ENCODE measurements at regions not wholly inside any gene's neighbourhood (a gene's known extent, or its start where the extent isn't known, plus 50 kb on each side); places are given as distances from the start of the nearest gene placed in this dataset.
"Not testable (repeated sequence)": the region's sequence is repeated elsewhere in the genome, so short reads cannot be mapped to it uniquely, and the experiment has no call there.

DNA sequence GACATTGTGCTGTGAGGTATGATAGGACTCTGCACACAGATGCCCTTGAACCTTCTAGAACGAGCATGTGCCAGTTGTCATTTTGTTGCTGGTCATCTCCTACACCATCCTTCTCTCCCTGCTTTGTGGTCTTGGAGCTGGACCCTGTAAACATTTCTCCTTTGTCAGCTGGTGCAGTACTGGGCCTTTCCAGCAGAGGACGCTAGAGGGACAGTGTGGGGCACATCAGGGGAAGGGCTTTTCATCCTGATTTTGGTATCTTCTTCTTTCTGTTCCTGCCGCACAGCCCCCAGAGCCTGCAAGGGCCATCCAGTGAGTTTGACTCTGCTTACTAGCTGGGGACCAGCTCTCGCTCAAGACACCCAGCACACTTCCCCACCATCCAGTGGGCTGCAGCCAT is 484.6 kb downstream of the AACS start:
- no peak for DNase-seq (ENCODE audit: low read depth)

DNA sequence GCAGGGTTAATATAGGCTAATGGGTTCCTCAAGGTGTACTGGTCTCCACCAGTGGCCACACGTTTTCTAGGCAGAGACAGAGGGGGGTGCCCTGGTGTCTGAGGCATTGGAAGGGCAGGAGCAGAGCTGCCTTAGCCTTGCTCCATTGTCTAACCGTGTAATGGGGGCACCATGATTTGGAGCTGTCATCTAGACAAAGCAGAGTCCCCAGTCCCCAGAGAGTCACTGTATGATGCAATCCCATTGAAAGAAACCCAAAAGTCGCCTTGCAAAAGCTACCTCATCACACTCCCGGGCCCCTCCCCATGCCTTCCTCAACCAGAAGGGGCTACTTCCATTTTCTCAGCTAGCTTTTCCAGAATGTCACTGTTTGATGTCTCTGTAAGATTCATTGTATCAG is 487.1 kb downstream of the AACS start:
- DNase-seq (ENCODE audit: low read depth), result no peak

DNA sequence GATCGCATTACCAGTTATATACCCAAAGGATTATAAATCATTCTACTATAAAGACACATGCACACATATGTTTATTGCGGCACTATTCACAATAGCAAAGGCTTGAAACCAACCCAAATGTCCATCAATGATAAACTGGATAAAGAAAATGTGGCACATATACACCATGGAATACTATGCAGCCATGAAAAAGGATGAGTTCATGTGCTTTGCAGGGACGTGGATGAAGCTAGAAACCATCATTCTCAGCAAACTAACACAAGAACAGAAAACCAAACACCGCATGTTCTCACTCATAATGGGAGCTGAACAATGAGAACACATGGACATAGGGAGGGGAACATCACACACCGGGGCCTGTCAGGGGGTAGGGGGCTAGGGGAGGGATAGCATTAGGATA is 495.8 kb downstream of the AACS start:
- not testable (repeated sequence) for DNase-seq (ENCODE audit: low read depth)

DNA sequence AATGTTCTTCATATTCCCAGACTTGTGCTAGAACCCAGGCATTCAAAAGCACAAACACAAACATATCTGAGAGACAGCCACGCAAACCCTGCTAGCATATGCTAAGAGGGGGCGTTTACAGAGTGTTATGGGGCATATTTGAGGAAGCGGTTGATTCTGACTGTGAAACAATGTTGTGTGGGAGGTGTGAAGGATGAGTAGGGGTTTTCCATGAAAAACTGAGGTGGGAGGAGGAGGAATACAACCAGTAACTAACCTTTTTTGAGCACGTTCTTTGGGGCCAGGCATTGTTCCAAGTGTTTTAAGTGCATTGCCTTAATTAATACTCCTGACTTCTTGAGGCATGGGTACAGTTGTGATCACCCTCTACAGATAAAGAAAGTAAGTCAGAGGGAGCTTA is 499.5 kb downstream of the AACS start:
- no peak for DNase-seq (ENCODE audit: low read depth)

DNA sequence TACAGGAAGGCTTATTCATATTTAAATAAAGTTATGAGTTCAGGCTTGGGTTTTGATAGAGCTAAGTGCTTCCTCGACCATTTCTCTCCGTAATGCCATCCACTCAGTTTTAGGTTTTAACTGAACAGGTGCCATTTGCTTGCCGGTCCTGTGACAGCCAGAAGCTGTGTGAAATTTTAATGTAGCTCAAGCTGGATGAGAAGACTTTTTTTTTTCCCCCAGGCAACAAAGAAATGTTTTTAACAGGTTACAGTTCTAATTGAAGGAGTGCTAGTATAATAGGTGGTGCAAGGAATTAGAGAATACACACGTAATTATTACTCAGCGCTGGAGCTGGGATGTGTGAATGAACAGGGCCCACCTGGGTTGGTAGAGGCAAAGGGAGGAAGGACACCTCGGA is 502.3 kb downstream of the AACS start:
- DNase-seq (ENCODE audit: low read depth), result no peak

DNA sequence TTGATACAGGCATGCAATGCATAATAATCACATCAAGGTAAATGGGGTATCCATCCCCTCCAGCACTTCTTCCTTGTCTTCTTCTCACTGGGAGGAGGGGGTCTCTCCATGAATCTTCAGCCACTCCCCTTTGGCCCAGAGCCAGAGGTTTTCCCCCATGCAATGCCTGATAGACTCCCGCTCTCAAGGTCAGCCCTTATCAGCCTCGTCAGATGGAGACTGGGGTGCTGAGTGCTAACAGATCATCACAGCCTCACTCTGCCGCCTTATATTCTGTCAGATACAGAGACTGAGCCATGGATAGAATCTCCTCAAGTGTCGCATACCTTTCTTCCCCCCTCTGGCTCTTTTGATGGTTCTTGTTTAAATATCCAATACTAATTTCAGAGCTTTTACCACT is 503.1 kb downstream of the AACS start:
- no peak for DNase-seq (ENCODE audit: low read depth)

DNA sequence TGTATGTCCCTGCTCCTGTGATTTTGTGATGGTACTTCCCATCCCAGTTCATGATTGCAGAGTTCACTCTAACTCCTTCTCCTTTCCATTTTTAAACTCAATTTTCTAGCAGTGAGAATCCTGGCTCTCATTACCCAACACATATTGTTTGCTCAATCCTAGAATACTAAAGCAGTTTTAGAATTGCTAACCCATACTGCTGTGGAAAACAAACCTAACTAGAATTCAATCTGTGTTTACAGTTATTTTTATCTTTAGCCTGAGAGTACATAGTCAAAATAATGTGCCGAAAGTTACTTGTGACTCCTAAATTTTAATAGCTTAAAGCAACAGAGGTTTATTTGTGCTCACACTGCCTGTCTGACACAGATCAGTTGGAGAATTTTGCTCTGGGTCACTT is 508.0 kb downstream of the AACS start:
- DNase-seq (ENCODE audit: low read depth), result no peak

DNA sequence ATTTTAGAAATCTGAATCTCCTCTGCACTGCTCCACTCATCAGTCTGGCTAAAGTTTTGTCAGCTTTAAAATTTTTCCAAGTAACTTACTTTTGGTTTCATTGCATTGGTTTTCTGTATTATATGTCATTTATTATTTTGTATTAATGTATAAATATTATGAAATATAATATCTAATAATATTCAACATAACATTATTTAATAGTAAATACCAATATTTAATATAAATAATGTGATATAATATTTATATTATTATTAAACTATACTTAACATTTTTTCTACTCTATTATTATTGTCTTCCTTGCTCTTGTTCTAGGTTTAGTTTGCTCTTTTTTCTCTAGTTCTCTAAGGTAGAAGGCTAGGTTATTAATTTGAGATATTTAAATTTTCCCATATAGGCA is 512.1 kb downstream of the AACS start:
- no peak for DNase-seq (ENCODE audit: low read depth)

DNA sequence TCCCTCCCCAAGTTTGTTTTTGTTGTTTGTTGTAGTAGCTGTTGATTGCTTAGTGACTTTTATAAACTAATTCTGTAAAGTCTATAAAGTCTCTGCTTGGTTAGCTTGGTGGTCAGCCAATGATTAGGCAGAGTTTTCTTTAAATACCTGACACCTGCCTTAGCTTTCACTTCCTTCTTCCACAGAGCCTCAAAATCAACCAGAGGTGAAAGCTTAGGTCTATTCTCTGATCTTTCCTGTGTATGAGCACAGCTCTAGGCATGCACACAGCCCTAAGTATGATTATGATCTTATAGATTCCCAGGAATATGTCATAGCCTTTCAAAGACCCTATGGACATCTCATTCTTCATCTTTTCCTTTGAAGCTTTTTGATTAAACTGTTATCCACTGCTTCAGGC is 514.7 kb downstream of the AACS start:
- DNase-seq (ENCODE audit: low read depth), result no peak

DNA sequence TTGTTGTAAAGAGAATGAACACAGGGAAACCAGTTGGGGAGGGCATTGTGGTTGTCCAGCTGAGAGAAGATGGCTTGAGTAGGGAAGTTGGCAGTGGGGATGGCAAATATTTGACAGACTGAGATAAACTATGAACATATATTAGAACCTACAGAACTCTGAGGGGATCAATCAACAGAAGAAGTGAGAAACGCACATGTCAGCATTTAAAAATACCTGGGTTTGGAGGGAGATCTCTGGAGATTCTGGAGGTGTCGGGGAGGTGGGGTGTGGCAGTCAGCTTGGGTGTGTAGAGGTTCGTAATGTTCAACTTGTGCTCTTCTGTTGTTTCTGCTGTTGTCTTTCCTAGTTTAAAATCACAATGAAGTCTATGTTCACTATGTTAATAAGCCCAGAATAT is 517.8 kb downstream of the AACS start:
- DNase-seq (ENCODE audit: low read depth), result no peak

DNA sequence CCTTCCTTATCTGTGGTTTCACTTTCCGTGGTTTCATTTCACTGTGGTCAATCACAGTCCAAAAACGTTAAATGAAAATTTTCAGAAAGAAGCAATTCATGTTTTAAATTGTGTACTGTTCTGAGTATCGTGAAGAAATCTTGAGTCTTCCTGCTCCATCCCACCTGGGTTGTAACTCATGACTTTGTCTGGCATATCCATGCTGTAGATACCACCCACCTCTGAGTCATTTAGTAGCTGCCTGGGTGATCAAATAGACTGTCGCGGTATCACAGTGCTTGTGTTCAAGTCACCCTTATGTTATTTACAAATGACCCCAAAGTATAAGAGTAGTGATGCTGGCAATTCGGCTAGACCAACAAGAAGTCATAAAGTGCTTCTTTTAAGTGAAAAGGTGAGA is 521.2 kb downstream of the AACS start:
- no peak for DNase-seq (ENCODE audit: low read depth)

DNA sequence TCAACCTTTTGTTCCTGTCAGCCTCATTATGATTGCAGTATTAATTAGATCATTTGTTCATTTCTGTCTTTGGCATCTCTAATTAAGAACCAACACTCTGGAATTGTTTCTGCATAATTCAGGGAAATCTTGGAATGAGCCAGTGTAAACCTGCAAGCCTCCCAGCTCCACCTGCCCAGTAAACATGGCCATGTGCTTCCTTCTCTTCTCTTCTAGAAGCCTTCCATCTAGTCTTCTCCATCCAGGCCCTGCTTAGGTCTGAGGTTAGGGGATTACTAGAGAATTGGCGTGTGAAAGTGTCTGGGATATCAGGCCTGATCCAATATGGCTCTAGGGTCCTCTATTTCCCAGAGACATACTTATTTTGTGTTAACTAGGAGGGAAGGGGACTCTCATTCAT is 528.0 kb downstream of the AACS start:
- no peak for DNase-seq (ENCODE audit: low read depth)

DNA sequence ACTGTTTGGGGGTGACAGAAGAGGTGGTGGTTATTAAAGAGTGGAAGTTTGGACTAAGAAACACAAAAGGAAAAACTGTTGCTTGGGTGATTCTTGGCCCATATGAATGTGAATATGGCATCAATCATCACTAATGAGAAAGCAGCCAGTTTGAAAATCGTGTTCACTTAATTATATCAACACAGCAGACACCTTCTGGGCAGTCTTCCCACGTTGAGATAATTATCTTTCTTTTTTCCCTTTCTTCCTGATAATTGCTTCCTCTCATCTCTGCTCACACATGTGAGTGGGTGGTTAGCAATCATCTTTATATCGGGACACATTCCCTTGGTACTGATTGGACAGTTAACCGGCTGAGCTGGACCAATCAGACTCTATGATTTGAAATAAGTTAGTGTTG is 539.7 kb downstream of the AACS start:
- no peak for DNase-seq (ENCODE audit: low read depth)

DNA sequence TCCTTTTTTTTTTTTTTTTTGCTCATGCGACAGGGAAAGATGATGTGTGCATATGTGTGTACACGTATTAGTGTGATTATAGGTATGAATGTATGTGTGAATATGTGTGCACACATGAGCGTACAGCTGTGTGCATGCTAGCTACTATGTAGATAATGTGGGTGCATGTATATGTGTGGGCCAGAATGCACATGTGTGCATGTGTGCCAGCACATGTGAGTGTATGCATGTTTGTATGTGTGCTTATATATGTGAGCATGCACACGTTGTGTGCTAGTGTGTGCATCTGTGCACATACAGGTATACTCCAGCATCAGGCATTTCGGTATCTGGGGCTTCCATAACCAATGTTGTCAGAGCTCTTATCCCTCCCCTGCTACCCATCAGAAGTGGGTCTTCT is 541.1 kb downstream of the AACS start:
- no peak for DNase-seq (ENCODE audit: low read depth)

DNA sequence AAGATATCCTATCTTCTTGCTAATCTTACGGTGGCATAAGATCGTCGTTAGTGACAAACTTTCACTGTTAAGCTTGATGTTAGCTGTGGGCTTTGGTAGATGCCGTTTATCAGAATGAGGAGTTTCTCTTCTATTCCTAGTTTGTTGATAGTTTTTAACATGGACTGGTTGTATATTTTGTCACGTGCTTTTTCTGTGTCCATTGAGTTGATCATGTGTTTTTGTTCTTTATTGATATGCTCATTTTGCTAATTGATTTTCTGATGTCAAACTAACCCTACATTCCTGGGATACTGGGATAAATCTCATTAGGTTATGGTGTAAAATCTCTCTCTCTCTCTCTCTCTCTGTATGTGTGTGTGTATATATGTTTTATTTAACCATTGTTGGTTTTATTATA is 545.1 kb downstream of the AACS start:
- no peak for DNase-seq (ENCODE audit: low read depth)

DNA sequence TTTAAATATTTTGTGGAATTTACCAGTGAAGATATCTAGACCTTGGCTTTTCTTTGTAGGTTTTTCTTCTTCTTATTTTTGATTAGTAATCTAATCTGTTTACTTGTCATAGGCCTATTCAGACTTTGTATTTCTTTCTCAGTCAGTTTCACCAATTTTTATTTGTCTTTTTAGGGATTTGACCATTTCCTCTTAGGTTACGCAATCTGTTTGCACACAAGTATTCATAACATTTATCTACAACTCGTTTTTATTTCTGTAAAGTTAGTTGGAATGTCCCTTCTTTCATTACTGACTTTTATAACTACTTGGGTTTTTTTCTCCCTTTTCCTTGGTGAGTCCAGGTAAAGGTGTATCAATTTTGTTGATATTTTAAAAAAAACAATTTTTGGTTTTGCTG is 545.7 kb downstream of the AACS start:
- DNase-seq (ENCODE audit: low read depth), result no peak

DNA sequence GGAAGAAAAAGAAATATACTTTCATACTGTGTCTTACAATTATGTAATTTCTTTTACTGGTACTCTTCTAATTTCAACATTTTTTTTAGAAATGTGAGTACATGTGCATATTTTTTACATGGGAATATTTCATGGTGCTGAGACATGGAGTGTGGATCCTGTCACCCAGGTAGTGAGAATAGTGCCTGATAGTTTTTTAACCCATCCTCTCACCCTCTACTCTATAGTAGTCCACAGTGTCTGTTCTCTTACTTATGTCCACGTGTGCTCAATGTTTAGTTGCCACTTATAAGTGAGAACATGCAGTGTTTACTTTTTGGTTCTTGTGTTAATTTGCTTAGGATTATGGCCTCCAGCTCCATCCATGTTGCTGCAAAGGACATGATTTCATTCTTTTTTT is 548.8 kb downstream of the AACS start:
- DNase-seq (ENCODE audit: low read depth), result no peak

DNA sequence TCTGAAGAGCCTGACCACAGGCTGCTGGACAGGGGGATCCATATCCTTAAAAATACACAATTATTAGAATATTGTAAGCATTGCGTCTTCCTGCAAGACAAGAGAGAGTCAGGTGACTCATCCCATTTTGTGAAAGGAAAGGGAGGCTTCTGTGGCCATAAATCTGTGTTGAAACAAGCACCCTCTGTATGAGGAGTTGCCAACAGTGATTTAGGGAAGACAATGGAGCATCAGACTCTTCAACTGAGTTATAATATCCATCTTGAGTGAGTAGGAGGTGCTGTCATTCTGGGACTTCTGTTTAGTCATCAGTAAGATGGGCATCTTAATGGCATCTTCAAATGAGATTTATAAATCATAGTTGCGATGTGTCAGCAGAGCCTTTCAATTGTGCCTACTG is 554.5 kb downstream of the AACS start:
- no peak for DNase-seq (ENCODE audit: low read depth)

DNA sequence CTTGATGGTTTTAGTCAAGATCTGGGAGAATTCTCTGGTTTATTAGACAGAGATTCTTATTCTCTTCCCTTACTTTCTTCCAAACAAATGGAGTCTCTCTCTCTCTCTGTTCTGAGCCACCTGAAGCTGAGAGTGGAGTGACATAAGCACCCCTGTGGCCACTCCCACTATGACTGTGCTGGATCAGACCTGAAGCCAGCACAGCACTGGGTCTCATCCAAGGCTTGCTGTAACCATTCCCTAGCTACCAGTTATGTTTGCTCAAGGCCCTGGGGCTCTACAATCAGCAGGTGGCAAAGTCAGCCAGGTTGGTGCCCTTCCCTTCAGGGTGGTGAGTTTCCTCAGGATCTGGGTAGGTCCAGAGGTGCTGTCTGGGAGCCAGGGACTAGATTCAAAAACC is 568.5 kb downstream of the AACS start:
- DNase-seq (ENCODE audit: low read depth), result no peak

DNA sequence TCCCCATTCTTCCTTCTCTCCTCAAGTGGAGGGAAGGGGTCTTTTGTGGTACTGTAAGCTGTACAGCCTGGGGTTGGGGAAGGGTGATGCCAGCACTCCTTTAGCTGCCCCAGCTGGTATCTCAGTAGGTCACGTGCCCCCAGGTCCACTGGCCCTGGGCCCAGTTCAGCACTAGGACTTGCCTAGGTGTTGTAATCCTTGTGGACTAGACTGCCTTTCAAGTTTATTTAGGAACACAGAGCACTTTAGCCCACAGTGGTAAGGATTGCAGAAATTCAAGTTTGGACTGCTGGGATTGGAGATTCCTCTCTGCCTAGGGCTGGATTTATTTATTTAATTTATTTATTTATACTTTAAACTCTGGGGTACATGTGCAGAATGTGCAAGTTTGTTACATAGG is 569.6 kb downstream of the AACS start:
- DNase-seq (ENCODE audit: low read depth), result no peak

DNA sequence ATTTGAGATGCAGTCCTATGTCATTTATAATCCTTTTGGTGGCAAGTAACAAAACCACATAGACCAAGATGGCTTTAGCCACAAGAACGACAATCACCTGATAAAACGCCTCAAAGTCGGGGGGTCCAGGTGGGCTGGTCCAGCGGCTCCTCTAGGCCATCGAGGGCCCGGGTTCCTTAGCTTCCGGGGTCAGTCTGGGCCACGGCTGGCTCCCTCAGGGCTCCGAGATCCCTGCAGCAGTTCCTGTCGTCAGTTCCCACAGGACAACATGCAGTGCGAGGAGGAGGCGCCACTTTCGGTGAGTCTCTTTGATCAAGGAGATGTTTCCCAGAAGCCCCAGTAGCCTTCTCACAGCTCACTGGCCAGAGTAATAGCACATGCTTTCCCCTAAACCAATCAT is 574.6 kb downstream of the AACS start:
- no peak for DNase-seq (ENCODE audit: low read depth)

DNA sequence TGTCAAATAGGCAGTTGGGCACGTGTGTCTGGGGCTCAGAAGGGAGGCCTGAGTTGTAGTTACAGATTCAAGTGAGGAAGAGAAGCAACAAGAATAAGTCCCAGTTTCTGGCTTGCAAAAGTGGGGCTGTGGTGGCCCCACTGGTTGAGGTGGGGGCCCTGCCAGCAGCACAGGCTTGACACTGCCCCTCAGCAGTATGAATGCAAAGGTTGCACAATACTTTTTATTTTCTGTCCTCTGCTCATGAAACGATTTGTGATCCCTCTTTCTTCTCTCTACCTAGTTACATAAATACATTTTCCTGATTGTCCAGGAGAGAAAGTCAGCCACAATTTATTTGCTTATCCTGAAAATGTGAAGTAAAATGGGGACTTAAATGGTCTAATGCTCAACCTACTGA is 577.8 kb downstream of the AACS start:
- no peak for DNase-seq (ENCODE audit: low read depth)

DNA sequence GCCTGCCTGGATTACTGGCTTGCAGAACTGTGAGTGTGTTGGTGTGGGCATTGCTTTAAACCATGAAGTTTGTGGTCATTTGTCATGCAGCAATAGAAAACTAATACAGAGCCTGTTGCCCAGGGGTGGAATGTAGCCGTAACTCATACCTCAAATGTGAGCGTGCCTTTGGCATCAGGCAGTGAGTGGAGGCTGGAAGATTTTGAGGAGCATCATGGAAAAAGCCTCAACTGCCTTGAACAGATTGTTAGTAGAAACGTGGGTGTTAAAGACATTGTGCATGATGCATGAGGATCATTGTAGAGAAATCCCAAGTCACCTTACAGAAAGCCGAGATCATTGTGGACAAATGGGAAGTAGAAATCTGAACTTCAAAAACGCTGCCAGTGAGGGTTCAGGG is 580.5 kb downstream of the AACS start:
- DNase-seq (ENCODE audit: low read depth), result no peak

DNA sequence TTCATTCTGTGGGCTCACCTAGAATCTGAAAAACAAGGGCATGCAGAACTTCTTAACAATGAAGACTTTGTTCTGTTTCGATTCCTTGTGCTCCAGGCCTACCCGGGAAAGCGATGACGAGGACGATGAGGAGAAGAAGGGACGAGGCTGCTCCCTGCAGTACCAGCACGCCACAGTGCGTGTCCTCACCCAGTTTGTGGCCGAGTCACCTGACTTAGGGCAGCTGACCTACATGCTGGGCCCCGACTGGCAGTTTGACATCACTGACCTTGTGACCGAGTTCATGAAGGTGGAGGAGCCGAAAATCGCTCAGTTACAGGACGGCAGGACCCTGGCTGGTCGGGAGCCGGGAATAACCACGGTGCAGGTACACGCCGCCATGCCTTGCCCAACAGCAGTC is 585.4 kb downstream of the AACS start:
- DNase-seq (ENCODE audit: low read depth), result no peak

DNA sequence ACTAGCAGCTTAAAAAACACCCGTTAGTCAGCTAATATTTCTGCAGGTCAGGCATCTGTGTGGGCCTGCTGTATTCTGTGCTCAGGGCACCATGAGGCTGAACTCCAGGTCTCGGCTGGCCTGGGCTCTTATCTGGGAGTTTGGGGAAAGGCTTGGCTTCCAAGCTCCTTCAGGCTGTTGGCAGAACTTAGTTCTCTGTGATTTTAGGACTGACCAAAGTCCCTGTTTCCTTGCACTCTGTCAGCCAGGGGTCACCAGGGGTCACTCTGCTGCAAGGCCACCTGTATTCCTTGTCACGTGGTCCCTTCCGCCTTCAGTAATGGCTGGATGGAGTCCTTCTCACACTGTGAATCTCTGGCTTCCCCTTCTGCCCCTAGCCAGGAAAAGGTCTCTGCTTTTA is 586.4 kb downstream of the AACS start:
- DNase-seq (ENCODE audit: low read depth), result no peak

All from HT1080 (cell line).